HepG2 (cell line): ENCODE measurements at regions not wholly inside any gene's neighbourhood (a gene's known extent, or its start where the extent isn't known, plus 50 kb on each side); places are given as distances from the start of the nearest gene placed in this dataset.
A peak's percentile ranks its signal among the peaks of the same experiment; 100 is the strongest.

Experiments
- ATAC-seq: fragments of 200-7000 bp; cut with Tn5 transposase; 3 replicates; pipeline ENCODE4 v1.9.1; 2020; ENCODE audit warnings: mild to moderate bottlenecking, moderate library complexity
- BruUV-seq: library from RNA; stranded (reverse); fragments of 400-500 nt; replicated peaks from 2 replicates; lab custom pipeline; 2021; lab: Mats Ljungman, UMichigan
- CTCF ChIA-PET: fragments of 300-600 bp; formaldehyde crosslinking; extraction: SDS; loops from one replicate; lab custom pipeline; 2021; ENCODE audit warnings: low total read pairs, inconsistent platforms, low intra/inter-chr PET ratio; lab: Yijun Ruan, JAX
- POLR2A ChIA-PET: fragments of 350-600 bp; sonication (Branson Sonifier 250); formaldehyde crosslinking; loops from one replicate; lab custom pipeline; 2020; ENCODE audit warnings: antibody characterized with exemption, inconsistent platforms; lab: Yijun Ruan, JAX
- DNase-seq: peaks from one replicate; pipeline ENCODE4 v3.0.0-alpha.2; 2015; ENCODE audit warnings: low spot score
- FAIRE-seq: peaks from 3 replicates; lab custom pipeline; 2011; peaks lifted over from hg19 to GRCh38; lab: Jason Lieb, UNC
- H2AFZ ChIP-seq: one replicate; pipeline ENCODE4 v1.6.1; 2011; ENCODE audit warnings: low read length, inconsistent platforms
- H3K27ac ChIP-seq: fragments of 300-600 bp; 3 replicates; pipeline ENCODE4 v1.8.0; 2011; ENCODE audit warnings: mixed run types, mild to moderate bottlenecking, mixed read lengths, low read length, inconsistent platforms; ENCODE audit not compliant: insufficient read depth; ENCODE audit errors: extremely low read length
- H3K27me3 ChIP-seq, 2 experiments: fragments of 200-600 bp in 1 of 2; 2 replicates in 1 of 2; 3 replicates in 1 of 2; pipeline versions ENCODE4 v1.6.0 to v1.8.0; 2011; ENCODE audit warnings: low read length in 2 of 2, mild to moderate bottlenecking in 2 of 2, moderate library complexity in 2 of 2, inconsistent platforms in 1 of 2; ENCODE audit not compliant: insufficient read depth in 2 of 2, control insufficient read depth in 1 of 2
- H3K36me3 ChIP-seq, 2 experiments: fragments of 200-600 bp in 1 of 2; replicated peaks in 1 of 2; 2 replicates in 1 of 2; 3 replicates in 1 of 2; pipeline versions ENCODE4 v1.5.1 to v1.8.0; 2011; ENCODE audit warnings: low read length in 2 of 2, inconsistent platforms in 1 of 2; ENCODE audit not compliant: insufficient read depth in 2 of 2, control insufficient read depth in 1 of 2
- H3K4me1 ChIP-seq: 2 replicates; pipeline ENCODE4 v1.5.1; 2012; ENCODE audit warnings: low read length, inconsistent platforms; ENCODE audit not compliant: insufficient read depth
- H3K4me2 ChIP-seq: 2 replicates; pipeline ENCODE4 v1.6.0; 2011; ENCODE audit warnings: low read depth, low read length, inconsistent platforms
- H3K4me3 ChIP-seq, 3 experiments: fragments of 200-600 bp in 1 of 3; sonication (generic), shearing (Covaris generic) in 1 of 3; replicated peaks in 1 of 3; 2 replicates each; pipeline ENCODE4 v1.5.1; 2011 to 2016; ENCODE audit warnings: low read length in 3 of 3, inconsistent platforms in 2 of 3, low read depth in 2 of 3, mild to moderate bottlenecking in 2 of 3, control low read depth in 1 of 3, mixed read lengths in 1 of 3; ENCODE audit not compliant: insufficient read depth in 1 of 3
- H3K79me2 ChIP-seq: one replicate; pipeline ENCODE4 v1.6.1; 2011; ENCODE audit warnings: low read length, inconsistent platforms; ENCODE audit not compliant: insufficient read depth
- H3K9ac ChIP-seq: 2 replicates; pipeline ENCODE4 v1.6.0; 2011; ENCODE audit warnings: mild to moderate bottlenecking, low read depth, low read length, inconsistent platforms; ENCODE audit not compliant: insufficient read depth
- H3K9me3 ChIP-seq: 2 replicates; pipeline ENCODE4 v1.5.1; 2012; ENCODE audit warnings: mild to moderate bottlenecking, low read length
- H4K20me1 ChIP-seq: 2 replicates; pipeline ENCODE4 v1.6.0; 2011; ENCODE audit warnings: inconsistent platforms, mild to moderate bottlenecking, low read length, moderate library complexity; ENCODE audit not compliant: insufficient read depth
- GMEB2 ChIP-seq: IDR thresholded peaks from 2 replicates; pipeline ENCODE4 v1.6.1; 2016; ENCODE audit warnings: missing biosample characterization, missing genetic modification reagents, low read depth
- HDAC2 ChIP-seq: sonication (generic); formaldehyde crosslinking; IDR thresholded peaks from 2 replicates; pipeline ENCODE4 v1.4.0; 2020; ENCODE audit warnings: missing genetic modification reagents
- MAFF ChIP-seq: IDR thresholded peaks from 2 replicates; pipeline ENCODE4 v1.6.1; 2011; ENCODE audit warnings: low read depth, low read length, improper control_type of control experiment
- MAFK ChIP-seq, 2 experiments: IDR thresholded peaks in 1 of 2; conservative IDR thresholded peaks in 1 of 2; 2 replicates each; pipeline ENCODE4 v1.6.1; 2011; ENCODE audit warnings: improper control_type of control experiment in 2 of 2, low read length in 2 of 2
- ZNF879 ChIP-seq: sonication (generic); formaldehyde crosslinking; IDR thresholded peaks from 2 replicates; pipeline ENCODE4 v1.8.1; 2023; ENCODE audit warnings: missing genetic modification reagents
- WGBS: methylation state at CpG from one replicate; pipeline ENCODE4 v1.1.6; 2017; ENCODE audit warnings: low lambda C conversion rate; 5-methylcytosine and 5-hydroxymethylcytosine counted together
- in situ Hi-C: cut with HindIII; loops from 2 replicates; pipeline ENCODE4 v1.10.0; 2017; ENCODE audit warnings: low pct_unique_long_range_greater_than_20kb; ENCODE audit not compliant: extremely low pct_ligation_motif_present
- intact Hi-C: fragments of 100-400 bp; cut with micrococcal nuclease; formaldehyde crosslinking; loops from one replicate; pipeline ENCODE4 v1.10.0; 2022; ENCODE audit not compliant: unreplicated experiment
- TF ChIP-seq, protein P1 (sequence below): IDR thresholded peaks from 2 replicates; pipeline ENCODE4 v1.6.1; 2016; ENCODE audit warnings: low read depth, missing genetic modification reagents, missing compliant biosample characterization

GRCh38 chr13:54492995-54493394, 1464.4 kb downstream of the OLFM4 start:
- intact Hi-C loops: no loop called here

More at GRCh38 chr13:54492995-54493394, 1464.4 kb downstream of the OLFM4 start:
- WGBS: 31% methylated on average over 3 of the region's 3 CpGs
- no TSS peak for BruUV-seq
- Histone ChIP-seq H3K79me2 (no peaks in the 10 kb centered on the region), H3K27me3 (no peaks in the 10 kb centered on the region), H2AFZ (no peak overlapping the region), H3K27ac (no peak overlapping the region), H4K20me1 (no peaks in the 10 kb centered on the region), H3K9ac (no peak overlapping the region), H3K4me1 (no peaks in the 10 kb centered on the region), H3K36me3 (no peaks in the 10 kb centered on the region), H3K4me2 (no peak overlapping the region), H3K4me3 (no peak overlapping the region), H3K9me3 (peaks cover 68% of the 10 kb centered on the region)
- in situ Hi-C loops: no loop called here
- POLR2A ChIA-PET: no interaction called here
- no peak for FAIRE-seq
- TF ChIP-seq MAFK (conservative IDR thresholded peaks at IDR 0.05 in 1 of 2, IDR thresholded peaks at IDR 0.05 in 1 of 2; ENCODE audit: low read length in 2 of 2) (peak; percentile 59 to 80; a peak in 3 of 4 replicates), MAFF (peak; percentile 74), ZNF879 (CRISPR knock-in tag) (no peak), GMEB2 (no peak), HDAC2 (no peak)
- TF ChIP-seq, protein P1, sequence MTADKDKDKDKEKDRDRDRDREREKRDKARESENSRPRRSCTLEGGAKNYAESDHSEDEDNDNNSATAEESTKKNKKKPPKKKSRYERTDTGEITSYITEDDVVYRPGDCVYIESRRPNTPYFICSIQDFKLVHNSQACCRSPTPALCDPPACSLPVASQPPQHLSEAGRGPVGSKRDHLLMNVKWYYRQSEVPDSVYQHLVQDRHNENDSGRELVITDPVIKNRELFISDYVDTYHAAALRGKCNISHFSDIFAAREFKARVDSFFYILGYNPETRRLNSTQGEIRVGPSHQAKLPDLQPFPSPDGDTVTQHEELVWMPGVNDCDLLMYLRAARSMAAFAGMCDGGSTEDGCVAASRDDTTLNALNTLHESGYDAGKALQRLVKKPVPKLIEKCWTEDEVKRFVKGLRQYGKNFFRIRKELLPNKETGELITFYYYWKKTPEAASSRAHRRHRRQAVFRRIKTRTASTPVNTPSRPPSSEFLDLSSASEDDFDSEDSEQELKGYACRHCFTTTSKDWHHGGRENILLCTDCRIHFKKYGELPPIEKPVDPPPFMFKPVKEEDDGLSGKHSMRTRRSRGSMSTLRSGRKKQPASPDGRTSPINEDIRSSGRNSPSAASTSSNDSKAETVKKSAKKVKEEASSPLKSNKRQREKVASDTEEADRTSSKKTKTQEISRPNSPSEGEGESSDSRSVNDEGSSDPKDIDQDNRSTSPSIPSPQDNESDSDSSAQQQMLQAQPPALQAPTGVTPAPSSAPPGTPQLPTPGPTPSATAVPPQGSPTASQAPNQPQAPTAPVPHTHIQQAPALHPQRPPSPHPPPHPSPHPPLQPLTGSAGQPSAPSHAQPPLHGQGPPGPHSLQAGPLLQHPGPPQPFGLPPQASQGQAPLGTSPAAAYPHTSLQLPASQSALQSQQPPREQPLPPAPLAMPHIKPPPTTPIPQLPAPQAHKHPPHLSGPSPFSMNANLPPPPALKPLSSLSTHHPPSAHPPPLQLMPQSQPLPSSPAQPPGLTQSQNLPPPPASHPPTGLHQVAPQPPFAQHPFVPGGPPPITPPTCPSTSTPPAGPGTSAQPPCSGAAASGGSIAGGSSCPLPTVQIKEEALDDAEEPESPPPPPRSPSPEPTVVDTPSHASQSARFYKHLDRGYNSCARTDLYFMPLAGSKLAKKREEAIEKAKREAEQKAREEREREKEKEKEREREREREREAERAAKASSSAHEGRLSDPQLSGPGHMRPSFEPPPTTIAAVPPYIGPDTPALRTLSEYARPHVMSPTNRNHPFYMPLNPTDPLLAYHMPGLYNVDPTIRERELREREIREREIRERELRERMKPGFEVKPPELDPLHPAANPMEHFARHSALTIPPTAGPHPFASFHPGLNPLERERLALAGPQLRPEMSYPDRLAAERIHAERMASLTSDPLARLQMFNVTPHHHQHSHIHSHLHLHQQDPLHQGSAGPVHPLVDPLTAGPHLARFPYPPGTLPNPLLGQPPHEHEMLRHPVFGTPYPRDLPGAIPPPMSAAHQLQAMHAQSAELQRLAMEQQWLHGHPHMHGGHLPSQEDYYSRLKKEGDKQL (CRISPR knock-in tag): no peak
- CTCF ChIA-PET: no interaction called here
- DNase-seq: no peak
- ATAC-seq: no peak
